ENCODE measurements at regions not wholly inside any gene's neighbourhood (a gene's known extent, or its start where the extent isn't known, plus 50 kb on each side); places are given as distances from the start of the nearest gene placed in this dataset.

DNA sequence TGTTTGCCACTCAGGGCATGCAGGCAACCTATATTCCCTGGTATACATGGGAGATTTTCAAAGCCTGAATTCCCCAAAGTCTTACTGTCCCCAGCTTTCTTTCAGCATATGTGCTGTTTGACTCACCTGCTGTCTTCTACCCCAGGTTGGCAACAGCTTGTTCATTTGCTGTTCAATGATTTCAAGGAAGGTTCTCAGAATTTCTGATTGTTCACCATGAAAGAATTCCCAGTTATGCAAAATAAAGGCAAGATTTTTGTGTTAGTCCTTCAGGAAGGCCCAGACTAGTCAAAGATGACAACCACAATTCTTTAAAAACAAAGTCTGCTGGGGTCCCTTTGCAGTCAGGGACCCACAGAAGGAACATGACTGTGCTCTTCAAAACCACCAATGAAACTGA lies 1057.8 kb upstream of the CDH2 start:
- TF ChIP-seq, protein P1, sequence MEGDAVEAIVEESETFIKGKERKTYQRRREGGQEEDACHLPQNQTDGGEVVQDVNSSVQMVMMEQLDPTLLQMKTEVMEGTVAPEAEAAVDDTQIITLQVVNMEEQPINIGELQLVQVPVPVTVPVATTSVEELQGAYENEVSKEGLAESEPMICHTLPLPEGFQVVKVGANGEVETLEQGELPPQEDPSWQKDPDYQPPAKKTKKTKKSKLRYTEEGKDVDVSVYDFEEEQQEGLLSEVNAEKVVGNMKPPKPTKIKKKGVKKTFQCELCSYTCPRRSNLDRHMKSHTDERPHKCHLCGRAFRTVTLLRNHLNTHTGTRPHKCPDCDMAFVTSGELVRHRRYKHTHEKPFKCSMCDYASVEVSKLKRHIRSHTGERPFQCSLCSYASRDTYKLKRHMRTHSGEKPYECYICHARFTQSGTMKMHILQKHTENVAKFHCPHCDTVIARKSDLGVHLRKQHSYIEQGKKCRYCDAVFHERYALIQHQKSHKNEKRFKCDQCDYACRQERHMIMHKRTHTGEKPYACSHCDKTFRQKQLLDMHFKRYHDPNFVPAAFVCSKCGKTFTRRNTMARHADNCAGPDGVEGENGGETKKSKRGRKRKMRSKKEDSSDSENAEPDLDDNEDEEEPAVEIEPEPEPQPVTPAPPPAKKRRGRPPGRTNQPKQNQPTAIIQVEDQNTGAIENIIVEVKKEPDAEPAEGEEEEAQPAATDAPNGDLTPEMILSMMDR (IDR thresholded peaks at IDR 0.05) = no peak
- TF ChIP-seq EZH2 (IDR thresholded peaks at IDR 0.05) = no peak
- TF ChIP-seq EZH2phosphoT487 (IDR thresholded peaks at IDR 0.05) = no peak
